ENCODE measurements at regions not wholly inside any gene's neighbourhood (a gene's known extent, or its start where the extent isn't known, plus 50 kb on each side); places are given as distances from the start of the nearest gene placed in this dataset.

- no peak for DNase-seq
These were observed 109.0 kb downstream of the LRIG3 start for GRCh38 chr12:58811346-58811745.

GRCh38 chr12:58812214-58812613, 108.1 kb downstream of the LRIG3 start:
- DNase-seq = no peak

GRCh38 chr12:58814036-58814435, 106.3 kb downstream of the LRIG3 start:
- no peak for DNase-seq

- no peak for DNase-seq
These were observed 105.1 kb downstream of the LRIG3 start for GRCh38 chr12:58815235-58815634.

GRCh38 chr12:58818546-58818945, 101.8 kb downstream of the LRIG3 start:
- no peak for DNase-seq

GRCh38 chr12:58819345-58819744, 101.0 kb downstream of the LRIG3 start:
- no peak for DNase-seq

GRCh38 chr12:58819985-58820384, 100.3 kb downstream of the LRIG3 start:
- DNase-seq = no peak

Data from CD4-positive, alpha-beta T cell treated with Interleukin-17A for 4 hours (primary cell).